ENCODE measurements at regions not wholly inside any gene's neighbourhood (a gene's known extent, or its start where the extent isn't known, plus 50 kb on each side); places are given as distances from the start of the nearest gene placed in this dataset.

- DNase-seq: no peak
- H3K9me3 ChIP-seq: peaks cover 0 to 10% (median 0%) of the 10 kb centered on the region in 12 donors
- H3K27me3 ChIP-seq: no peaks in the 10 kb centered on the region
- H3K27ac ChIP-seq: peak overlapping the region in 1 of 12 donors; percentile 18
- H3K36me3 ChIP-seq: no peaks in the 10 kb centered on the region
- no peak overlapping the region for H3K4me3 ChIP-seq
- H3K4me1 ChIP-seq: peaks cover 0 to 36% (median 16%) of the 10 kb centered on the region in 12 donors
- intact Hi-C loops (cut with DNase I): no loop called here
- 88 to 94% (median 91%) methylated on average over 9 of the region's 9 CpGs for WGBS, 4 donors
- no peak for ATAC-seq
- TF ChIP-seq POLR2A (IDR thresholded peaks at IDR 0.05) (no peak), CTCF (IDR thresholded peaks at IDR 0.05) (no peak)
Observed at GRCh38 chr15:62601777-62602545, 436.9 kb upstream of the C2CD4B start.

- peaks cover 0 to 41% (median 16%) of the 10 kb centered on the region in 12 donors for H3K4me1 ChIP-seq
- H3K4me3 ChIP-seq: no peak overlapping the region
- WGBS, 4 donors: 85 to 98% (median 96%) methylated on average over 1 of the region's 1 CpG
- H3K36me3 ChIP-seq: no peaks in the 10 kb centered on the region
- intact Hi-C loops (cut with DNase I): no loop called here
- no peak for TF ChIP-seq POLR2A (IDR thresholded peaks at IDR 0.05)
- TF ChIP-seq CTCF (IDR thresholded peaks at IDR 0.05): no peak
- DNase-seq (no peak), ATAC-seq (no peak)
- H3K27ac ChIP-seq: peak overlapping the region in 1 of 12 donors; percentile 44
- no peaks in the 10 kb centered on the region for H3K27me3 ChIP-seq
- H3K9me3 ChIP-seq: peaks cover 0 to 10% (median 0%) of the 10 kb centered on the region in 12 donors
Observed at GRCh38 chr15:62603742-62604141, 438.7 kb upstream of the C2CD4B start.

GRCh38 chr15:62605282-62605681 lies 437.3 kb upstream of the TPM1 start:
- Histone ChIP-seq H3K4me3 (no peak overlapping the region), H3K9me3 (peaks cover 0 to 10% (median 0%) of the 10 kb centered on the region in 12 donors), H3K27me3 (no peaks in the 10 kb centered on the region), H3K4me1 (peaks cover 0 to 32% (median 14%) of the 10 kb centered on the region in 12 donors), H3K36me3 (no peaks in the 10 kb centered on the region), H3K27ac (peak overlapping the region in 3 of 12 donors; percentile 18 to 43 (median 42))
- ATAC-seq (peak in 1 of 4 donors; percentile 23), DNase-seq (no peak)
- TF ChIP-seq POLR2A (IDR thresholded peaks at IDR 0.05) (no peak), CTCF (IDR thresholded peaks at IDR 0.05) (no peak)
- 61 to 77% (median 73%) methylated on average over 7 of the region's 7 CpGs for WGBS, 4 donors
- intact Hi-C loops (cut with DNase I): no loop called here

- no peak for DNase-seq
- no peaks in the 10 kb centered on the region for H3K27me3 ChIP-seq
- H3K27ac ChIP-seq: no peak overlapping the region
- intact Hi-C loops (cut with DNase I): no loop called here
- TF ChIP-seq CTCF (IDR thresholded peaks at IDR 0.05) (no peak), POLR2A (IDR thresholded peaks at IDR 0.05) (no peak)
- ATAC-seq: peak in 3 of 4 donors; percentile 27 to 75 (median 61)
- no peaks in the 10 kb centered on the region for H3K9me3 ChIP-seq
- 88 to 92% (median 90%) methylated on average over 14 of the region's 14 CpGs for WGBS, 4 donors
- H3K4me1 ChIP-seq: peaks cover 0 to 40% (median 15%) of the 10 kb centered on the region in 12 donors
- no peaks in the 10 kb centered on the region for H3K36me3 ChIP-seq
- H3K4me3 ChIP-seq: no peak overlapping the region
Observed at GRCh38 chr15:62606376-62607113, 436.0 kb upstream of the TPM1 start.

All from heart left ventricle (tissue), 16 donors.